GM21367 (cell line): ENCODE measurements at regions not wholly inside any gene's neighbourhood (a gene's known extent, or its start where the extent isn't known, plus 50 kb on each side); places are given as distances from the start of the nearest gene placed in this dataset.

ENCODE experiments used
- ATAC-seq: cut with Tn5 transposase; IDR thresholded peaks from one replicate; pipeline ENCODE4 v1.9.1; 2021; ENCODE audit not compliant: unreplicated experiment

- ATAC-seq = no peak
Measured at GRCh38 chr3:110074095-110074494, 736.7 kb upstream of the DPPA4 start.

GRCh38 chr3:110077093-110077492 lies 739.7 kb upstream of the DPPA4 start:
- no peak for ATAC-seq

- ATAC-seq = no peak
Measured at GRCh38 chr3:110093411-110093810, 756.1 kb upstream of the DPPA4 start.

GRCh38 chr3:110093812-110094401 lies 756.6 kb upstream of the DPPA4 start:
- no peak for ATAC-seq

GRCh38 chr3:110099711-110100110 lies 762.4 kb upstream of the DPPA4 start:
- ATAC-seq = no peak

- no peak for ATAC-seq
Measured at GRCh38 chr3:110101361-110101760, 764.0 kb upstream of the DPPA4 start.

- no peak for ATAC-seq
Measured at GRCh38 chr3:110106805-110107204, 769.5 kb upstream of the DPPA4 start.

GRCh38 chr3:110123946-110124345 lies 786.6 kb upstream of the DPPA4 start:
- no peak for ATAC-seq

- ATAC-seq = no peak
Measured at GRCh38 chr3:110126065-110126464, 788.7 kb upstream of the DPPA4 start.

- no peak for ATAC-seq
Measured at GRCh38 chr3:110133971-110134370, 796.6 kb upstream of the DPPA4 start.

GRCh38 chr3:110139048-110139447 lies 801.7 kb upstream of the DPPA4 start:
- no peak for ATAC-seq

- no peak for ATAC-seq
Measured at GRCh38 chr3:110139821-110140220, 802.5 kb upstream of the DPPA4 start.

- ATAC-seq = no peak
Measured at GRCh38 chr3:110149763-110150162, 812.4 kb upstream of the DPPA4 start.

- ATAC-seq = no peak
Measured at GRCh38 chr3:110157221-110157620, 819.9 kb upstream of the DPPA4 start.

GRCh38 chr3:110164632-110165369 lies 827.5 kb upstream of the DPPA4 start:
- no peak for ATAC-seq

GRCh38 chr3:110165370-110165743 lies 828.0 kb upstream of the DPPA4 start:
- no peak for ATAC-seq

GRCh38 chr3:110165753-110166152 lies 828.4 kb upstream of the DPPA4 start:
- ATAC-seq = no peak

GRCh38 chr3:110166791-110167190 lies 829.4 kb upstream of the DPPA4 start:
- ATAC-seq = no peak

- no peak for ATAC-seq
Measured at GRCh38 chr3:110174908-110175307, 837.6 kb upstream of the DPPA4 start.

- ATAC-seq = no peak
Measured at GRCh38 chr3:110178965-110179364, 841.6 kb upstream of the DPPA4 start.

GRCh38 chr3:110180733-110181132 lies 843.4 kb upstream of the DPPA4 start:
- no peak for ATAC-seq

GRCh38 chr3:110181226-110181625 lies 843.9 kb upstream of the DPPA4 start:
- ATAC-seq = no peak

GRCh38 chr3:110184536-110184935 lies 847.2 kb upstream of the DPPA4 start:
- no peak for ATAC-seq
